ENCODE measurements at regions not wholly inside any gene's neighbourhood (a gene's known extent, or its start where the extent isn't known, plus 50 kb on each side); places are given as distances from the start of the nearest gene placed in this dataset.

DNA sequence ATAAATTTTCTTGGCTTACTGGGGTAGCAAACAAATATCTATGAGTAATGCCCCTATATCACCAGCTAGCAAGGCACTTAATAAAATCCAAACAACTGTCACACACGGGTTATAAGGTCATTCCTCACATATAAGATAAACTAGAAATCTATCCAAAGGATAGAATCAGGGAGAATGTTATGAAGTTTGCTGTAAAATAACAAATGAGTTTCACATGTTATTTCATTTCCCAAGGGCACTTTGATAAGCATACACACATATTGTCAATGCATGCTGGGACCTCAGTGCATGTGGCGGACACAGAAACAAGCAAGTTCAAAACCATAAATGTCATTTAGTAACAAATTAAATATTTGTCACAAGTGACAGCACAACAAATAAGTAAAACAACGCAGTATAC, 429.4 kb downstream of the GXYLT1 start:
- no peaks in the 10 kb centered on the region for H4K20me1 ChIP-seq (ENCODE audit: insufficient read depth)
- no peaks in the 10 kb centered on the region for H3K9me3 ChIP-seq (ENCODE audit: low read length)
- H3K27ac ChIP-seq (ENCODE audit: low read length), result no peak overlapping the region
- TF ChIP-seq POLR2AphosphoS5 (IDR thresholded peaks at IDR 0.05) (no peak), EP300 (conservative IDR thresholded peaks at IDR 0.05; ENCODE audit: poor library complexity, severe bottlenecking) (no peak)
- H3K36me3 ChIP-seq (ENCODE audit: insufficient read depth, low read length), result no peaks in the 10 kb centered on the region
- no peak overlapping the region for H3K4me3 ChIP-seq (ENCODE audit: low read length)
- H3K9me2 ChIP-seq (ENCODE audit: insufficient read depth, low read length), result no peaks in the 10 kb centered on the region
- H3K9ac ChIP-seq (ENCODE audit: low read length), result no peak overlapping the region
- no peak overlapping the region for H3K4me2 ChIP-seq (ENCODE audit: low read length)
- no peaks in the 10 kb centered on the region for H3F3A ChIP-seq (ENCODE audit: insufficient read depth, low read length, poor library complexity, severe bottlenecking)
- H2AFZ ChIP-seq (ENCODE audit: low read depth, low read length), result no peak overlapping the region
- no peaks in the 10 kb centered on the region for H3K27me3 ChIP-seq (ENCODE audit: insufficient read depth, low read depth, low read length)
- no peaks in the 10 kb centered on the region for H3K79me2 ChIP-seq (replicated peaks; ENCODE audit: insufficient read depth, low read length)

DNA sequence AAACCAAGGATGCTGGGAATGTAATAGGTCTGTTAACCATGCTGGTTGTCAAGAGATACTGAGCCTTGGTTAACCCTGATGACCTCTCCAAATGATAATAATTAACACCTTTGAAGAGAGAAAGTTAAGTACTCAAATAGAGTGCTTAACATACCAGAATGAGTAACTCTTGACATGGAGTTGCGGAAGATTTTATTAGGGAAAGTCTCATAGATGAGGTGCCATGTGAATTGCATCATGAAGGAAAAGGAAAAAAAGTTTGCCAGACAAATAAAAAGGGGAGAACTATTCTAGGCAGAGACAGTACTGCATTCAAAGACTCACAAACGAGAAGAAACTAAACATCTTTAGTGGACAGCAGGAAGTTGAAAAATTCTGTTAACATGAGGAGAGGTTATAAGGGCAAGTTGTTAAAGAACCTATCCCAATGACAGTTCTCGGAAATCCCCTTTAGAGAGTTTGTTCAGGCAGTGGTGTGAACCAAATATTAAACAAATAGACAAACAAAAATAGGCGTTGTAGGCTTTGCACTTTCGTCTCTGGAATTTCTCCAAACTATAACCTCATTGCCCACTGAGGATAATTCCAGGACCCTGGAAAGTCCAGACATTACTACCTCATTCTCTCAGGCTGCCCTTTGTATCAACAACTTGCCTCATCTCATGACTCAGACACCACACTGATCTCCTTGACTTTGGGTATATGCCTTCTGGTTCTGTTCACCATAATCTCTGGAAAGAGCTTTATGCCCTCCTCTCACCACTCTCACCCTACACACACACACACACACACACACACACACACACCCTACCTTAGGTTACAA, 435.0 kb downstream of the GXYLT1 start:
- H3K4me2 ChIP-seq (ENCODE audit: low read length), result no peak overlapping the region
- H3K9me3 ChIP-seq (ENCODE audit: low read length), result no peaks in the 10 kb centered on the region
- H3K36me3 ChIP-seq (ENCODE audit: insufficient read depth, low read length), result no peaks in the 10 kb centered on the region
- H3K79me2 ChIP-seq (replicated peaks; ENCODE audit: insufficient read depth, low read length), result no peaks in the 10 kb centered on the region
- H3K9ac ChIP-seq (ENCODE audit: low read length), result no peak overlapping the region
- H3K27ac ChIP-seq (ENCODE audit: low read length), result no peak overlapping the region
- H3K9me2 ChIP-seq (ENCODE audit: insufficient read depth, low read length), result no peaks in the 10 kb centered on the region
- no peaks in the 10 kb centered on the region for H3K27me3 ChIP-seq (ENCODE audit: insufficient read depth, low read depth, low read length)
- no peaks in the 10 kb centered on the region for H3F3A ChIP-seq (ENCODE audit: insufficient read depth, low read length, poor library complexity, severe bottlenecking)
- TF ChIP-seq POLR2AphosphoS5 (IDR thresholded peaks at IDR 0.05) (no peak), SMC3 (conservative IDR thresholded peaks at IDR 0.05; ENCODE audit: poor library complexity) (no peak), EZH2 (IDR thresholded peaks at IDR 0.05; ENCODE audit: borderline replicate concordance, insufficient read depth, low read length, poor library complexity, severe bottlenecking) (no peak), EP300 (conservative IDR thresholded peaks at IDR 0.05; ENCODE audit: poor library complexity, severe bottlenecking) (no peak), RAD21 (conservative IDR thresholded peaks at IDR 0.05) (no peak), MXI1 (conservative IDR thresholded peaks at IDR 0.05; ENCODE audit: poor library complexity, severe bottlenecking) (no peak), TAF1 (IDR thresholded peaks at IDR 0.05; ENCODE audit: low read depth) (no peak)
- TF ChIP-seq, protein P1, sequence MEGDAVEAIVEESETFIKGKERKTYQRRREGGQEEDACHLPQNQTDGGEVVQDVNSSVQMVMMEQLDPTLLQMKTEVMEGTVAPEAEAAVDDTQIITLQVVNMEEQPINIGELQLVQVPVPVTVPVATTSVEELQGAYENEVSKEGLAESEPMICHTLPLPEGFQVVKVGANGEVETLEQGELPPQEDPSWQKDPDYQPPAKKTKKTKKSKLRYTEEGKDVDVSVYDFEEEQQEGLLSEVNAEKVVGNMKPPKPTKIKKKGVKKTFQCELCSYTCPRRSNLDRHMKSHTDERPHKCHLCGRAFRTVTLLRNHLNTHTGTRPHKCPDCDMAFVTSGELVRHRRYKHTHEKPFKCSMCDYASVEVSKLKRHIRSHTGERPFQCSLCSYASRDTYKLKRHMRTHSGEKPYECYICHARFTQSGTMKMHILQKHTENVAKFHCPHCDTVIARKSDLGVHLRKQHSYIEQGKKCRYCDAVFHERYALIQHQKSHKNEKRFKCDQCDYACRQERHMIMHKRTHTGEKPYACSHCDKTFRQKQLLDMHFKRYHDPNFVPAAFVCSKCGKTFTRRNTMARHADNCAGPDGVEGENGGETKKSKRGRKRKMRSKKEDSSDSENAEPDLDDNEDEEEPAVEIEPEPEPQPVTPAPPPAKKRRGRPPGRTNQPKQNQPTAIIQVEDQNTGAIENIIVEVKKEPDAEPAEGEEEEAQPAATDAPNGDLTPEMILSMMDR (IDR thresholded peaks at IDR 0.05; ENCODE audit: poor library complexity, severe bottlenecking), result no peak
- TF ChIP-seq, protein P2, sequence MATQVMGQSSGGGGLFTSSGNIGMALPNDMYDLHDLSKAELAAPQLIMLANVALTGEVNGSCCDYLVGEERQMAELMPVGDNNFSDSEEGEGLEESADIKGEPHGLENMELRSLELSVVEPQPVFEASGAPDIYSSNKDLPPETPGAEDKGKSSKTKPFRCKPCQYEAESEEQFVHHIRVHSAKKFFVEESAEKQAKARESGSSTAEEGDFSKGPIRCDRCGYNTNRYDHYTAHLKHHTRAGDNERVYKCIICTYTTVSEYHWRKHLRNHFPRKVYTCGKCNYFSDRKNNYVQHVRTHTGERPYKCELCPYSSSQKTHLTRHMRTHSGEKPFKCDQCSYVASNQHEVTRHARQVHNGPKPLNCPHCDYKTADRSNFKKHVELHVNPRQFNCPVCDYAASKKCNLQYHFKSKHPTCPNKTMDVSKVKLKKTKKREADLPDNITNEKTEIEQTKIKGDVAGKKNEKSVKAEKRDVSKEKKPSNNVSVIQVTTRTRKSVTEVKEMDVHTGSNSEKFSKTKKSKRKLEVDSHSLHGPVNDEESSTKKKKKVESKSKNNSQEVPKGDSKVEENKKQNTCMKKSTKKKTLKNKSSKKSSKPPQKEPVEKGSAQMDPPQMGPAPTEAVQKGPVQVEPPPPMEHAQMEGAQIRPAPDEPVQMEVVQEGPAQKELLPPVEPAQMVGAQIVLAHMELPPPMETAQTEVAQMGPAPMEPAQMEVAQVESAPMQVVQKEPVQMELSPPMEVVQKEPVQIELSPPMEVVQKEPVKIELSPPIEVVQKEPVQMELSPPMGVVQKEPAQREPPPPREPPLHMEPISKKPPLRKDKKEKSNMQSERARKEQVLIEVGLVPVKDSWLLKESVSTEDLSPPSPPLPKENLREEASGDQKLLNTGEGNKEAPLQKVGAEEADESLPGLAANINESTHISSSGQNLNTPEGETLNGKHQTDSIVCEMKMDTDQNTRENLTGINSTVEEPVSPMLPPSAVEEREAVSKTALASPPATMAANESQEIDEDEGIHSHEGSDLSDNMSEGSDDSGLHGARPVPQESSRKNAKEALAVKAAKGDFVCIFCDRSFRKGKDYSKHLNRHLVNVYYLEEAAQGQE (IDR thresholded peaks at IDR 0.05; ENCODE audit: borderline replicate concordance), result no peak
- no peak overlapping the region for H3K4me3 ChIP-seq (ENCODE audit: low read length)
- H4K20me1 ChIP-seq (ENCODE audit: insufficient read depth), result no peaks in the 10 kb centered on the region
- no peak overlapping the region for H2AFZ ChIP-seq (ENCODE audit: low read depth, low read length)

Data from neural cell (in vitro differentiated cells).